NT2/D1 (cell line): ENCODE measurements at regions not wholly inside any gene's neighbourhood (a gene's known extent, or its start where the extent isn't known, plus 50 kb on each side); places are given as distances from the start of the nearest gene placed in this dataset.

Experiments used
- SUZ12 ChIP-seq: IDR thresholded peaks from 2 replicates; pipeline ENCODE4 v1.6.1; 2011; ENCODE audit not compliant: insufficient read length, insufficient read depth; ENCODE audit errors: extremely low read depth
- YY1 ChIP-seq: IDR thresholded peaks from 2 replicates; pipeline ENCODE4 v1.6.1; 2011; ENCODE audit not compliant: insufficient read length, insufficient read depth

GRCh38 chr21:18041012-18041411 lies 203.6 kb upstream of the CHODL start:
- TF ChIP-seq SUZ12 (no peak), YY1 (no peak)
